Activated T-cell treated with anti-CD3 and anti-CD28 coated beads for 48 hours (primary cell): ENCODE measurements at regions not wholly inside any gene's neighbourhood (a gene's known extent, or its start where the extent isn't known, plus 50 kb on each side); places are given as distances from the start of the nearest gene placed in this dataset.
"Not testable (repeated sequence)": the region's sequence is repeated elsewhere in the genome, so short reads cannot be mapped to it uniquely, and the experiment has no call there.

Experiments
- DNase-seq: peaks from one replicate; pipeline ENCODE4 v3.0.0-alpha.2; 2020; ENCODE audit warnings: low read depth

GRCh38 chr4:159829184-159829583, 726.3 kb downstream of the RAPGEF2 start:
- no peak for DNase-seq

- DNase-seq, result no peak
These were observed 734.2 kb downstream of the RAPGEF2 start for GRCh38 chr4:159837071-159837470.

GRCh38 chr4:159855731-159856130, 752.9 kb downstream of the RAPGEF2 start:
- no peak for DNase-seq

GRCh38 chr4:159856451-159856850, 753.6 kb downstream of the RAPGEF2 start:
- no peak for DNase-seq

GRCh38 chr4:159859656-159860148, 756.8 kb downstream of the RAPGEF2 start:
- DNase-seq, result no peak

GRCh38 chr4:159860945-159861344, 758.1 kb downstream of the RAPGEF2 start:
- DNase-seq, result no peak

GRCh38 chr4:159864337-159864736, 761.5 kb downstream of the RAPGEF2 start:
- DNase-seq, result no peak

- DNase-seq, result no peak
These were observed 764.8 kb downstream of the RAPGEF2 start for GRCh38 chr4:159867673-159868072.

- not testable (repeated sequence) for DNase-seq
These were observed 766.1 kb downstream of the RAPGEF2 start for GRCh38 chr4:159868936-159869335.

GRCh38 chr4:159871141-159871540, 768.3 kb downstream of the RAPGEF2 start:
- no peak for DNase-seq

GRCh38 chr4:159881158-159881557, 778.3 kb downstream of the RAPGEF2 start:
- no peak for DNase-seq

- no peak for DNase-seq
These were observed 782.1 kb downstream of the RAPGEF2 start for GRCh38 chr4:159884989-159885388.

GRCh38 chr4:159899596-159899995, 796.7 kb downstream of the RAPGEF2 start:
- no peak for DNase-seq

GRCh38 chr4:159900562-159900961, 797.7 kb downstream of the RAPGEF2 start:
- no peak for DNase-seq

GRCh38 chr4:159902648-159903047, 799.8 kb downstream of the RAPGEF2 start:
- DNase-seq, result no peak

- DNase-seq, result no peak
These were observed 802.0 kb downstream of the RAPGEF2 start for GRCh38 chr4:159904906-159905305.

- DNase-seq, result no peak
These were observed 803.2 kb downstream of the RAPGEF2 start for GRCh38 chr4:159906051-159906450.

GRCh38 chr4:159906517-159906916, 803.6 kb downstream of the RAPGEF2 start:
- DNase-seq, result no peak

- DNase-seq, result no peak
These were observed 807.8 kb downstream of the RAPGEF2 start for GRCh38 chr4:159910721-159911120.

GRCh38 chr4:159922119-159922518, 819.2 kb downstream of the RAPGEF2 start:
- DNase-seq, result no peak

GRCh38 chr4:159925770-159926169, 822.9 kb downstream of the RAPGEF2 start:
- DNase-seq, result no peak

- DNase-seq, result no peak
These were observed 824.0 kb downstream of the RAPGEF2 start for GRCh38 chr4:159926871-159927270.

- no peak for DNase-seq
These were observed 824.9 kb downstream of the RAPGEF2 start for GRCh38 chr4:159927781-159928180.

- not testable (repeated sequence) for DNase-seq
These were observed 831.7 kb downstream of the RAPGEF2 start for GRCh38 chr4:159934602-159935001.

GRCh38 chr4:159937595-159937994, 834.7 kb downstream of the RAPGEF2 start:
- DNase-seq, result no peak
